NCI-H1417 treated with DMSO at 0.1 percent for 48 hours (cell line): ENCODE measurements at regions not wholly inside any gene's neighbourhood (a gene's known extent, or its start where the extent isn't known, plus 50 kb on each side); places are given as distances from the start of the nearest gene placed in this dataset.
"Not testable (repeated sequence)": the region's sequence is repeated elsewhere in the genome, so short reads cannot be mapped to it uniquely, and the experiment has no call there.

Source experiments
- DNase-seq: peaks from one replicate; lab custom pipeline; 2025; lab: John Stamatoyannopoulos, UW

DNA sequence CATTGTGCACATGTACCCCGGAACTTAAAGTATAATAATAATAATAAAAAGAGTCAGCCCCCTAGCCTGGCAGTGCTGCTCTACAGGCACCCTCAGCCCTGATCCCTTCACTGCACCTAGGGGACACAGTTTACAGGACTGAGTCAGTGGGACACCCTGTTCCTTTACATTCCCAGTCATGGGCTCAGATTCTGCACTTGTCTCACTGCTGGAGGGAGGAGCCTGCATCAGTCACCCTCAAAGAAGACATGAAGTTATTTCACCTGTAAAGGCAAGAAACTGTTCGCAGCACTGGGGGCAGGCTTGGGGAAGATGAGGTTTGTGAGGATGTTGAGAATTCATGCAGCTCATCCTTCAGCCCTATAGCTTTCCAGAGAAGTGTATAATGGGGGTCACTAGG, 50.7 kb upstream of the VPREB1 start:
- DNase-seq, result no peak

DNA sequence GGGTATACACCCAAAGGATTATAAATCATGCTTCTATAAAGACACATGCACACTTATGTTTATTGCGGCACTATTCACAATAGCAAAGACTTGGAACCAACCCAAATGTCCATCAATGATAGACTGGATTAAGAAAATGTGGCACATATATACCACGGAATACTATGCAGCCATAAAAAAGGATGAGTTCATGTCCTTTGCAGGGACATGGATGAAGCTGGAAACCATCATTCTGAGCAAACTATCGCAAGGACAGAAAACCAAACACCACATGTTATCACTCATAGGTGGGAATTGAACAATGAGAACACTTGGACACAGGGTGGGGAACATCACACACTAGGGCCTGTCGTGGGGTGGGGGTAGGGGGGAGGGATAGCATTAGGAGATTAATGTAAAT, 51.1 kb upstream of the VPREB1 start:
- not testable (repeated sequence) for DNase-seq

DNA sequence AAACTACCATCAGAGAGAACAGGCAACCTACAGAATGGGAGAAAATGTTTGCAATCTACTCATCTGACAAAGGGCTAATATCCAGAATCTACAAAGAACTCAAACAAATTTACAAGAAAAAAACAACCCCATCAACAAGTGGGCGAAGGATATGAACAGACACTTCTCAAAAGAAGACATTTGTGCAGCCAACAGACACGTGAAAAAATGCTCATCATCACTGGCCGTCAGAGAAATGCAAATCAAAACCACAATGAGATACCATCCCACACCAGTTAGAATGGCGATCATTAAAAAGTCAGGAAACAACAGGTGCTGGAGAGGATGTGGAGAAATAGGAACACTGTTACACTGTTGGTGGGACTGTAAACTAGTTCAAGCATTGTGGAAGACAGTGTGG, 51.6 kb upstream of the VPREB1 start:
- not testable (repeated sequence) for DNase-seq

DNA sequence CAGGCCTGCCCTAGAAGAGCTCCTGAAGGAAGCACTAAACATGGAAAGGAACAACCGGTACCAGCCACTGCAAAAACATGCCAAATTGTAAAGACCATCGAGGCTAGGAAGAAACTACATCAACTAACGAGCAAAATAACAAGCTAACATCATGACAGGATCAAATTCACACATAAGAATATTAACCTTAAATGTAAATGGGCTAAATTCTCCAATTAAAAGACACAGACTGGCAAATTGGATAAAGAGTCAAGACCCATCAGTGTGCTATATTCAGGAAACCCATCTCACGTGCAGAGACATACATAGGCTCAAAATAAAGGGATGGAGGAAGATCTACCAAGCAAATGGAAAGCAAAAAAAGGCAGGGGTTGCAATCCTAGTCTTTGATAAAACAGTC, 54.8 kb upstream of the VPREB1 start:
- not testable (repeated sequence) for DNase-seq

DNA sequence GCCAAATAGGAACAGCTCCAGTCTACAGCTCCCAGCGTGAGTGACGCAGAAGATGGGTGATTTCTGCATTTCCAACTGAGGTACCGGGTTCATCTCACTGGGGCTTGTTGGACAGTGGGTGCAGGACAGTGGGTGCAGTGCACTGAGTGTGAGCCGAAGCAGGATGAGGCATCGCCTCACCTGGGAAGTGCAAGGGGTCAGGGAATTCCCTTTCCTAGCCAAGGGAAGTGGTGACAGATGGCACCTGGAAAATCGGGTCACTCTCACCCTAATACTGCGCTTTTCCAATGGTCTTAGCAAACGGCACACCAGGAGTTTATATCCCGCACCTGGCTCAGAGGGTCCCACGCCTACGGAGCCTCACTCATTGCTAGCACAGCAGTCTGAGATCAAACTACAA, 56.7 kb upstream of the VPREB1 start:
- DNase-seq, result not testable (repeated sequence)

DNA sequence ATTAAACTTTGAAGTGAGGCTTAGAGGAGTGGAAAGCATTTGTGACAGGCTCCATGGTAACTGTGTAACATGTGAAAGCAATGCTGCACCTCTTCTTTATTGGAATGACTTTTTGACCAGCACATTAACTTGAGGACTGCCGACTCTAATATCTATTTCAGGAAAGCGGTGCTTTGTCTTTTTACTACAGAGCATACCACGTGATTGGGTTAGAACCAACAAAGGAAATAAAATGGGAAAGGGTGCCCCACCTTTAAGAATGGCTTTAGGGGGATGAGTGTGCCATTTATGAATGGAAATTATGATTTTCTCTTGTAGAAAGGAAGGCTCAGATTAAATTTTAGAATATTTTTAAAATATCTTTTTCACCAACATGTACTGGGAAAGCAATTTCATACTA, 57.3 kb upstream of the VPREB1 start:
- DNase-seq, result no peak

DNA sequence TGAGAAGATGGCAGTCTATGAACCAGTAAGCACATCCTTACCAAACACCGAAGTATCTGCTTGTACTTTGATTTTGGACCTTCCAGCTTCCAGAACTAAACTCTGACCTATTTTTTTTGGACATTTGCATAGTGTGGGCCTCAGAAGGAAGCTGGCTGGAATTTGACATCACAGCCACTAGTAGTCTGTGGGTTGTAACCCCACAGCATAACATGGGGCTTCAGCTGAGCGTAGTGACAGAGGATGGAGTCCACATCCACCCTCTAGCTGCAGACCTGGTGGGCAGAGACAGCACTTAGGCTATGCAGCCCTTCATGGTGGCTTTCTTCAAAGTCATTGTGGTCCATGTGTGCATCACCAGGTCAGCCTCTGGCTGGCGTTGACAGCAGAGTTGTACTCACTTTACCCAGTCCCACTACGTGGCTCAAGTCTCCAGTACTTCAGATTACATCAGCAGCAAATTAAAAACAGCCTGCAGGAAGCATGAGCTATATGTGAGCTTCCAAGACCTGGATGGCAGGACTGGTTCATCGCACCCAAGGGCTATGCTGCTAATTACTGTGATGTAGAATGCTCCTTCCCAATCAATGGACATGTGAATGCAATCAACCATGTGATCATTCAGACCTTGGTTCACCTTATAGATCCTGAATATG, 58.6 kb upstream of the VPREB1 start:
- no peak for DNase-seq

DNA sequence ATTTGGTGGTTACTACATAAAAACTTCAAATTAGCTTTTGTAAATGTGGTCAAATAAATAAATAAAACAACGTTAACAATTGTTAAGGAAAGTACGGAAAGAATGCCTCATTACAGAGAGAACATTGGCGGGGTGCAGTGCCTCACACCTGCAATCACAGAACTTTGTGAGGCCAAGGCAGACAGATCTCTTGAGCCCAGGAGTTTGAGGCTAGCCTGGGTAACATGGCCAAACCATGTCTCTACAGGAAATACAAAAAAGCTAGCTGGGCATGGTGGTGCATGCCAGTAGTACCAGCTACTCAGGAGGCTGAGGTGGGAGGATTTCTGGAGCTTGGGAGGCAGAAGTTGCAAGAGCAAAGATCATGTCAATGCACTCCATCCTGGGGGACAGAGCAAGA, 59.4 kb upstream of the VPREB1 start:
- DNase-seq, result no peak

DNA sequence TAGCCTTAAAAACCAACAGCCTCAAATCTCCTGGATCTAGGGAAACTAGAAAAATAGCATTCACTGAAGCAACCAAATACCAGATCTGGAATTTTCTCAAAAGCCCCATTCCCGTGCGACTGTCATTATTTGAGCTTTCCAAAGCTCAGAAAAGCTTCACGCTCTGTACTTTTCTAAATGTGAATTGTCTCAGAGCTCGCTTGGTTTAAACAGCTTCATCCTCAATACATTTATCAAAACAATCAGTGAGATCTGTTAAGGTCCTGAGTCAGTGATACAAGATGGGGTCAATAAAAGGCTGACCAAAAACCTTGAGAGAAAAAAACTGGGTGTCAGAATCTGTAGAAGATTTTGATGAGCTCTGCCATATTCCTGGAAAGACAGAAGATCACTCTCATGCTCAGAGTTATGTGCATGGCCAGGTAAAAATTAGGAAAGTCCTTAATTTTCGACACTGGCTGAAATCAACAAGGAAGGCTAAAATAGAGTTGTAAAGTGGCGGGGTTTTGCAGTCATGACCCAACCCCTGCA, 60.2 kb upstream of the VPREB1 start:
- no peak for DNase-seq

DNA sequence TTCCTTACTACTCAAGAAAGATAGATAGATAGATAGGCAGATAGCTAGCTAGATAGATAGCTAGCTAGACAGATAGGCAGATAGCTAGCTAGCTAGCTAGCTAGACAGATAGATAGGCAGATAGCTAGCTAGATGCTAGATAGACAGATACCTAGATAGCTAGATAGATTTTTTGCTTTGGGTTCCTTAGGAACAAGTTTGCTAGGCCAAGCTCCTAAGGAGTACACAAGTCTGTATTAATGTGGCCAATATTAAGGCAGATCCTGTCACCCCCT, 61.7 kb upstream of the VPREB1 start:
- no peak for DNase-seq

DNA sequence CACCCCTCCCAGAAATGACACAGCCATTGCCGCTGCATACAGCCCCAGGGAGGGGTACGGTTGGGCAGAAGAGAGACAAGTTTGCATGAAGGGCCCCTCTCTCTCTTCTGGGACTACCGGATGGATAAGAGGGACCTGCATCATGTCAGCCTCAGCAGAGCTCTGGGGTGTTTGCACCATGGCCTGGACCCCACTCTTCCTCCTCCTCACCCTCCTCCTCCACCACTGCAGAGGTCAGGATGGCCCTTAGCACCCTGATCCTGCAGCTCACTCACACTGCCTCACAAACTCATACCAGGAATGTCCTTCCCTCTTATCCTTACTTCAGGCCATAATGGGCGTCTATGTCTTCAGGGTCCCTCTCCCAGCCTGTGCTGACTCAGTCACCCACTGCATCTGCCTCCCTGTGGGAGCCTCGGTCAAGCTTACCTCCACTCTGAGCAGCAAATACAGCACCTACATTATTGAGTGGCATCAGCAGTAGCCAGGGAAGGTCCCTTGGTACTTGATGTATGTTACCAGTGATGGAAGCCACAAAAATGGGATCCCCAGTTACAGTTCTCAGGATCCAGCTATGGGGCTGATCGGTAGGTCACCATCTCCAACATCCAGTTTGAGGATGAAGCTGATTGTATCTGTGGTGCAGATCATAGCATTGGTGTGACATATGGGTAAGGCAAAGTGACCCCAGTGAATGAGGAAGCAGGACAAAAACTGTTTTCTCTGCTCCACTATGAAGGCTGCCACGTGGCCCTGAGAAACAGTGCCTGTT, 62.2 kb upstream of the VPREB1 start:
- DNase-seq, result no peak

DNA sequence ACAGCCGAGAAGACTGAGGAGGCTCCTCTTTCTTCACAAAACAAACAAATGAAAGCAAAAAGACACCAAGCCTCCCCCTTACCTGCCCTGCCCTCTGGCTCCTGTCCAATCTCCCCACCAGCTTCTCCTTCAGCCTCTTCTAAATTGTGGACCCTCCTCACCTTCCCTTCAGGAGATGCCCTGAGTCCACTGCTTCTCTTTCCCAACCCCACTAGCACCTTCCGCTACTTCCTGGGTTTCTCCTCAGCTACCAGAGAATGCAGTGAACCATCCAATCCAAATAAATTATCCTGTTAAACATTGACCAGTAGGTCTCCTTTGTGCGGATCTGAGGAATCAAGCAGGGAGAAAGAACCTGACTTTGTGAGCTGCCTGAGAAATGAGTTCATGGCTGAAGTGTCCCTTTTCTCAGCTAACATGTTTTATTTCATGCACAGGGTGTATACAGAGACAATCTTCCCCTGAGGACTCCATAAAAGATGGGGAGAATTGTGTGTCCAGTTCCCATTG, 63.2 kb upstream of the VPREB1 start:
- DNase-seq, result no peak

DNA sequence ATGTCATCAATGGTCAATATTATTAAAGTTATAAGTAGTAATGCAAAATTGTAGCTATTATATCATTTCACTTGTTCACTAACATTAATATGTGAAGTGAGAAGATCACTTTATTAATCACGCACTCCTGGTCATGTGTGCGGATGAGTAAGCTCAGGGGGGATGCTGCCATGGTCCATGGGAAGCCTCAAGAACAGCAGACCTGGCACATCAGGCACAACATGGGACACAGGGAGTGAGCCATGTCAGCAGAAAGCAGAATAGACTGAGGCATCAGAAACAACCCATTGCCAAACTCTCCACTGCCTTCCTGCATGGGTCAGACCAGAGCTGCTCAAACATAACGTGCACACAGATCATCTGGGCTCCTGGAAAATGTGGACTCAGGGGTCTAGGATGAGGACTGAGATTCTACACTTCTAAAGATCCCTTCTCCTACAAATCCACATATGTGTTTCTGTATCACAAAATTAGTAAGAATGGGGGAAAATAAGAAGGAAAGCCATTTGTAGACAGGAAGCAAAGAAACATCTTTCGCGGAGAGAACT, 63.8 kb upstream of the VPREB1 start:
- no peak for DNase-seq

DNA sequence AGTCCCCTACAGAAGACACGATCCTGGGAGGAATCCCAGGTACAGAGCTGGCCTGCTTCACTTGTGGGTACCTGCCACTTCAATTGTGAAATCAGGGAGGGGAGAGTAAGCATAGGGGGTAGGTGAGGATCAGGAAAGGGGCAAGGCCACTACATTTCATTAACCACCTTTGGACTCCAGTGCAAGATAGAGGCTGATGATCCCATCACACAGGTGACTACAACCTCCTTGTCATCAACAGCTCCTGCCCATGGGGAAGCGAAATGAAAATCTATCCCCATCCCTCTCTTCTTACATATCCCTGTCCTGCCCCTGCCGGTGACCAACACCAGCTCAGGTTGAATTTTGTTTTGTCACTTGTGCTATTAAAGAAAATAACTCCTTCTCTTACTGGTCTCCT, 64.7 kb upstream of the VPREB1 start:
- no peak for DNase-seq

DNA sequence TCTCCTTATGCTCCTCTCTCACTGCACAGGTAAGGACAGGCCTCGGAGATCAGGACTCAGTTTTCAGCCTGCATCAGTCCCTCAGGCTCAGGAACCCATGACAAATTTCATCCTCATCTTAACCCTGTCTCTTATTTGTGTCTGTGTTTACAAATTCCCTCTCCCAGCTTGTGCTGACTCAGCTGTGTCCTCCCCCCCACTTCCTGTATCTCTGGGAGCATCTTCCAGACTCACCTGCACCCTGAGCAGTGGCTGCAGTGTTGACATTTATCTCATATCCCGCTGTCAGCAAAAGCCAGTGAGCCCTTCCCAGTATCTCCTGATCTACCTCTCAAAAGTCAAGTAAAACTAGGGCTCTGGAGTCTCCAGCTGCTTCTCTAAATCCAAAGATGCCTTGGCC, 65.6 kb upstream of the VPREB1 start:
- no peak for DNase-seq

DNA sequence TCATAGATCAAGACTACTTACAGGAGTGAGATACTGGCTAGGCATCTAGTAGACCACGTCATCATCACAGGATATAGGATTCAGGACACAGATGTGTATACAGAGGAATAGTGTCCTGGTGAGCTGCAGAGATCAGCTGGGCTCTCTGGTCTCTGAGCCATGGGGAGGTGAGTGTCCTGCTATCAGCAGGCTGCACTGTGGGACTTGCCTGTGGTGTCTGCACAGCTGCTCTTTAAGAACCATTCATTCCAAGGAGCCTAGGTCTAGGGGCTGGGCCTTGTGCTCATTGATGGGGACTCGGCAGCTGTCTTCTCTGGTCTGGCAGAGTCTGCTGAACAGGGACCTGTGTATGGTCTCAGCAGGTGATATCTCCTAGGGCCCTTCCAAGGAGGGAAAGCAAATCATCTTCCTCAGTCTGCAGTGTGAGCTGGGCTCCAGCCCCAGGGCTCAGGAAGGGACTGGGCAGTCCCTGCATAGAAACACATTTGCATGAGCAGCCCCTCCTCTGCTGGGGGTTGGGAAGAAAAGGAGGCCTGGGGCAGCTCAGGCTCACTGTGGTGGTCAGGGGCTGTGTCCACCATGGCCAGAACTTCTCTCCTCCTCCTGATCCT, 66.1 kb upstream of the VPREB1 start:
- DNase-seq, result no peak

DNA sequence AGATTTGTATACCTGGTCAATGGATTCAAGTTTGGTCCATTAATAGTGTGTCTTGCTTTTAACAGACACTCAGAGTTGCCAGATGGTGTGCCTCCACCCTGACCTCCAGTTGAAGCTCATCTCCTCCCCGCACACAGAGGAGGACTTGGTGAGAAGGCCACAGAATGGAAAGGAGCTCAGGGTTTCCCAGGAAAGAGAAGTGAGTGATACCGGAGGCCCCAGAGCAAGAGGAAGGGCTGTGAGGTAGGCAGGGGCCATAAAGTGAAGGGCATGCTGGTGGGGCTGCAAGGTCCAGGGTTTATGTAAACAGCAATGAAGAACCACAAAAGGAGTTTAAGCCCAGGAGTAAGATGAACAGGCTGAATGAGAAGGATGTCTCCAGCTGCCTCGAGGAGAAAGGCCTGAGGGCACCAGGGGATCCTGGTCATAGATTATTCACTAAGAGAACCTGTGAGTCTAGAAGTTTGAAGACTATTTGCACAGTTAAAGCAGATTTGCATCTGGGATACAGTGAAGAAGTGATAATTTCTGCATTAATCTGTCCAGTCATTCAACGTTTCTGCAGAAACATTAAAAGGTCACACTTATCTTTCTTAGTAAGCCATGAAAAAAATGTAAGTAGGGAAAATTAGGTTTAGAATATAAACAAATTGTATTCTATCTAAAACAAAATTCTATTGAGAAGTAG, 67.5 kb upstream of the VPREB1 start:
- no peak for DNase-seq

DNA sequence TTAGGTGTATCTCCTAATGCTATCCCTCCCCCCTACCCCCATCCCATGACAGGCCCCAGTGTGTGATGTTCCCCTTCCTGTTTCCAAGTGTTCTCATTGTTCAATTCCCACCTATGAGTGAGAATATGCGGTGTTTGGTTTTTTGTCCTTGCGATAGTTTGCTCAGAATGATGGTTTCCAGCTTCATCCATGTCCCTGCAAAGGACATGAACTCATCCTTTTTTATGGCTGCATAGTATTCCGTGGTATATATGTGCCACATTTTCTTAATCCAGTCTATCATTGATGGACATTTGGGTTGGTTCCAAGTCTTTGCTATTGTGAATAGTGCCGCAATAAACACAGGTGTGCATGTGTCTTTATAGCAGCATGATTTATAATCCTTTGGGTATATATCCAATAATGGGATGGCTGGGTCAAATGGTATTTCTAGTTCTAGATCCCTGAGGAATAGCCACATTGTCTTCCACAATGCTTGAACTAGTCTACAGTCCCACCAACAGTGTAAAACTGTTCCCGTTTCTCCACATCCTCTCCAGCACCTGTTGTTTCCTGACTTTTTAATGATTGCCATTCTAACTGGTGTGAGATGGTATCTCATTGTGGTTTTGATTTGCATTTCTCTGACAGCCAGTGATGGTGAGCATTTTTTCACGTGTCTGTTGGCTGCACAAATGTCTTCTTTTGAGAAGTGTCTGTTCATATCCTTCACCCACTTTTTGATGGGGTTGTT, 71.5 kb upstream of the VPREB1 start:
- DNase-seq, result not testable (repeated sequence)

DNA sequence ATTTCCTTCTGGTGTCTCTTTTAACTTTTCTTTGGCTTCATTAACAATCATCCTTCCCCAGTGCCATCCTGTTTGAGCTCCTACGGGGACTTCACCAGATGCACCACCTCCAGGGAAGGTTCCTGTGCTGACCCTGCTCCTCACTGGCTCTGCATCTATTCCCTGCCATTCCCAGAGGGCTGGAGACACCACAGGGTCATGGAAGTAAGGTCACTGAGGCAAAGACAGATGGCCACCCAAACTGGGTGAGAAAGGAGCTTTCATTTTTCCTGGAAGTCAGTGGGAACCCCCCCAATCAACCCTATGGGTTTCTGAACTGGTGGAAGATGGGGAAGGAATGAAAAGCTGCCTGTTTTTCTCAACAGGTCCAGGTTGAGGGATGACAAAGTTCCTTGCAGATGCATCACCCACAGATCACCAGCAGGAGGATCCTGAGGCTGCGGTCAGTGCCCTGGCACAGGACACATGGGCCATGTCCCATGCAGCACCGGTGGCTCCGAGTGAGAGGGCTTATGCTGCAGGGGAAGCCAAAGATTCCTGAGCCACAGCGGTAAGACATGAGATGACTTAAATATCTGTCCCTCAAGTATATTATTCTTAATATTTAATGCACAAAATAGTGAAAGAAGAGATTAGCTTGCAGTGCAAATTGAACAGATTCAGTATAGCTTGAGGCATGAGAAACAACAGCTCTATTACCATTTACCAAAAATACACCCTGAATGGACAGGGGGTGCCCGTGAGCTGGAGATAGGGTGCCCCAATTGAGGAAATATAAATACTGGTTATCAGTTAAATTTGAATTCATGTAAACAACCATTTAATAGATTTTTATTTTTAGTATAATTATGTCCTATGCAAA, 73.0 kb upstream of the VPREB1 start:
- no peak for DNase-seq

DNA sequence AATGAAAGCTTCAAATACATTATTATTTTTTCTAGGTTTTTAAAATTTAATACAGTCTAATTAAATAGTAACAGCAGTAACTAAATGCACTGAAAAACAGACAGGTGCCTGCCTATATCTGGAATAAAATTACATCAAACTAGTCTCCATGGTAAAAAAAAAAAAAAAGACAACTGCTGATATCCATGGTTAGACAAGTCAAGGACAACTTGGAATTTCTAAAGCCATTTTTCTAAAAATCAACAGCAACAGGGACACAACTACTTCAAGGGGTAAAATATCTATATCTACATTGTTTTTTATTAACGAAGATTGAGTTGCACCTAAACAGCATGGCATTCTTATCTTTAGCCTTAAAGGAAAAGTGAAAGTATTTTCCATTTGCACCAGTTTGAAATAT, 74.7 kb upstream of the VPREB1 start:
- no peak for DNase-seq
